GM12891 (cell line): ENCODE measurements at regions not wholly inside any gene's neighbourhood (a gene's known extent, or its start where the extent isn't known, plus 50 kb on each side); places are given as distances from the start of the nearest gene placed in this dataset.

Experiments
- DNase-seq: peaks from one replicate; pipeline ENCODE4 v3.0.0; 2011; ENCODE audit warnings: low spot score; ENCODE audit not compliant: insufficient read length
- FAIRE-seq: peaks from 2 replicates; lab custom pipeline; 2011; peaks lifted over from hg19 to GRCh38; lab: Jason Lieb, UNC
- PAX5 ChIP-seq: IDR thresholded peaks from 2 replicates; pipeline ENCODE4 v1.6.1; 2011; ENCODE audit warnings: low read length, moderate library complexity, mild to moderate bottlenecking; ENCODE audit not compliant: insufficient read depth, severe bottlenecking
- POLR2A ChIP-seq: IDR thresholded peaks from 2 replicates; pipeline ENCODE4 v1.6.1; 2011; ENCODE audit warnings: low read depth, low read length, control low read depth
- POLR2AphosphoS5 ChIP-seq: IDR thresholded peaks from 2 replicates; pipeline ENCODE4 v1.6.1; 2011; ENCODE audit warnings: low read depth, low read length, control low read depth
- POU2F2 ChIP-seq: IDR thresholded peaks from 2 replicates; pipeline ENCODE4 v1.6.1; 2011; ENCODE audit warnings: low read depth, mild to moderate bottlenecking, control low read depth, low read length, moderate library complexity
- SPI1 ChIP-seq: IDR thresholded peaks from 2 replicates; pipeline ENCODE4 v1.6.1; 2011; ENCODE audit warnings: low read depth, low read length, control low read depth
- TAF1 ChIP-seq: IDR thresholded peaks from 2 replicates; pipeline ENCODE4 v1.6.1; 2011; ENCODE audit warnings: low read depth, low read length, control low read depth

- FAIRE-seq = no peak
- DNase-seq = no peak
- TF ChIP-seq PAX5 (no peak), SPI1 (no peak), POLR2A (no peak), POU2F2 (no peak), POLR2AphosphoS5 (no peak), TAF1 (no peak)
Observed at GRCh38 chr5:23389291-23390101, 117.9 kb upstream of the PRDM9 start.

- FAIRE-seq = no peak
- TF ChIP-seq POLR2A = no peak
- TF ChIP-seq POU2F2 = no peak
- no peak for TF ChIP-seq SPI1
- TF ChIP-seq TAF1 = no peak
- TF ChIP-seq POLR2AphosphoS5 = no peak
- no peak for TF ChIP-seq PAX5
- no peak for DNase-seq
Observed at GRCh38 chr5:23385036-23385435, 122.4 kb upstream of the PRDM9 start.

DNA sequence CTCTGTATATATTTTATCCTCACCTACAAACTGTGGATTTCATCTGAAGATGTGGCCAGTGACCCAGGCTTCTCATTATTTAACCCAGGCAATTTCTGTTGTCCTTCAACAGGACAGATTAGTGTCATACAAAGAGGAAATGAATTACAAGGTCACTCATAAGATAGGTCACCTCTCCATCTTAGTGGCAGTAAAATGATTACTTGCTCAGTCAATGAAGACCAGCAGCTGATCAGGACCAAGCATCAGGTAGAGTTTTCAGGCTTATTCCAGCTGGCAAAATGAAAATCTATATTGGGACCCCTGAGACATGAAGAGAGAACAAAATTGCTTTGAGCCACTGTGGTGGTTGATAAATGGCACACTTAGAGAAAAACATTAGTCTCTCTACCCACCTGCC, 135.2 kb upstream of the PRDM9 start:
- TF ChIP-seq POLR2AphosphoS5 (no peak), POLR2A (no peak), SPI1 (no peak), PAX5 (no peak), POU2F2 (no peak), TAF1 (no peak)
- FAIRE-seq = no peak
- no peak for DNase-seq

- TF ChIP-seq TAF1 (no peak), SPI1 (no peak), PAX5 (no peak), POLR2AphosphoS5 (no peak), POU2F2 (no peak), POLR2A (no peak)
- DNase-seq = no peak
- no peak for FAIRE-seq
Observed at GRCh38 chr5:23368393-23368792, 139.0 kb upstream of the PRDM9 start.

- DNase-seq (no peak), FAIRE-seq (no peak)
- TF ChIP-seq PAX5 (no peak), TAF1 (no peak), SPI1 (no peak), POU2F2 (no peak), POLR2A (no peak), POLR2AphosphoS5 (no peak)
Observed at GRCh38 chr5:23367874-23368273, 139.5 kb upstream of the PRDM9 start.

GRCh38 chr5:23353286-23353685, 154.1 kb upstream of the PRDM9 start:
- TF ChIP-seq SPI1 = no peak
- no peak for TF ChIP-seq POU2F2
- TF ChIP-seq PAX5 = no peak
- TF ChIP-seq TAF1 = no peak
- TF ChIP-seq POLR2A = no peak
- no peak for FAIRE-seq
- no peak for DNase-seq

DNA sequence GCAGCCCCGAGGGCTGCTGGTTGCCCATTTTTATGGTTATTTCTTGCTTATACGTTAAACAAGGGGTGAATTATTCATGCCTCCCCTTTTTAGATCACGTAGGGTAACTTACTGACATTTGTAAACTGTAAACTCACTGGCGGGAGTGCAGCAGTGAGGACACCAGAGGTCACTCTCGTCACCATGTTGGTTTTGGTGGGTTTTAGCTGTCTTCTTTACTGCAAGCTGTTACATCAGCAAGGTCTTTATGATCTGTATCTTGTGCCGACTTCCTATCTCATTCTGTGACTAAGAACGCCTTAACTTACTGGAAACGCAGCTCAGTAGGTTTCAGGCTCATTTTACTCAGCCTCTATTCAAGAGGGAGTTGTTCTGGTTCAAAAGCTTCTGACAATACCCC, 155.0 kb upstream of the PRDM9 start:
- FAIRE-seq (no peak), DNase-seq (no peak)
- TF ChIP-seq POLR2AphosphoS5 = no peak
- no peak for TF ChIP-seq PAX5
- TF ChIP-seq TAF1 = no peak
- no peak for TF ChIP-seq POU2F2
- no peak for TF ChIP-seq POLR2A
- TF ChIP-seq SPI1 = no peak

DNA sequence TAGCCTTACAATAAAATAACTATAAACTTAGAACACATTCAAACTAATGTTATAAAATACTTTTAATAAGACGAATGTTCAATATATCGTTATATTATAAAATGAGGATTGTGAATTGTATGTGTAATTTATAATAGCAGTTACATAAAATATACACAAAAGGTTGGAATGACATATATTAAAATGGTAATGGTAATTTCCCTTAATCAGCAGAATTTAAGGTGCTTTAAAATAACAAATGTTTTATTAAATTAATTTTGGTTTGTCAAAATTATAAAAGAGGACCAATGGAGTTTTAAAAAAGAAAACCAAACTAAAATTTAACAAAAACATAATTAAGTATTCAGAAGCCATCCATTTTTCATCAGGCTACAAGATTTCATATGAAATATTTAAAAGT, 164.3 kb upstream of the PRDM9 start:
- FAIRE-seq = no peak
- DNase-seq = no peak
- TF ChIP-seq SPI1 = no peak
- TF ChIP-seq POLR2A = no peak
- TF ChIP-seq PAX5 = no peak
- TF ChIP-seq POLR2AphosphoS5 = no peak
- no peak for TF ChIP-seq TAF1

DNA sequence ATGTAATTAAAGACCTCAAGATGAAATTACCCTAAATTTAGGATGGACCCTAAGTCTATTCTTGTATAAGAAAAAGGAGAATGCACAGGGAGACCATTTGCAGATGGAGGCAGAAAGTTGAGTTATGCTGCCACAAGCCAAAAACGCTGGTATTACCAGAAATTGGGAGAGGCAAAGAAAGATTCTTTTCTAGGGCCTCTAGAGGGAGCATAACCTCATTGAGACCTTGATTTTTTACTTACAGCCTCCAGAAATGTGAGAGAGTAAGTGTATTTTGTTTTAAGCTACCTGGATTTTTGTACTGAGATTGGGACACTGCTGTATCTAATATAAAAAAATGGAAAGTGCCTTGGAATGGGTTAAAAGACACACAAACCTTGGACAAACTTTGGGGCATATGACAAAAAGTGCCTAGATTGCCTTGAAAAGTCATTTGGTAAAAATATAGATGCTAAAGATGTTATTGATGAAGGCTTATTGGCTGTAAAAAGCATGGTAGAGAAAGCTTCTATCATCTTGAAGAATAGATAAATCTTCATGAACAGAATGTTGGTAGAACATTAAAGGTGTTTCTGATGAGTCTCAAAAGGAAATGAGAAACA, 174.7 kb upstream of the PRDM9 start:
- DNase-seq (peak; percentile 0), FAIRE-seq (no peak)
- TF ChIP-seq POLR2A = no peak

- TF ChIP-seq TAF1 = no peak
- TF ChIP-seq SPI1 = no peak
- no peak for TF ChIP-seq POLR2AphosphoS5
- no peak for TF ChIP-seq POU2F2
- no peak for TF ChIP-seq PAX5
- TF ChIP-seq POLR2A = no peak
- FAIRE-seq = no peak
- no peak for DNase-seq
Observed at GRCh38 chr5:23330726-23331125, 176.7 kb upstream of the PRDM9 start.
